MCF 10A (cell line): ENCODE measurements at regions not wholly inside any gene's neighbourhood (a gene's known extent, or its start where the extent isn't known, plus 50 kb on each side); places are given as distances from the start of the nearest gene placed in this dataset.

Source experiments
- BruUV-seq: library from RNA; stranded (reverse); fragments of 400-500 nt; replicated peaks from 2 replicates; lab custom pipeline; 2021; lab: Mats Ljungman, UMichigan
- CTCF ChIA-PET: fragments of 300-600 bp; sonication (Branson Sonifier 250); formaldehyde crosslinking; extraction: SDS; loops from one replicate; lab custom pipeline; 2021; ENCODE audit warnings: antibody characterized with exemption, inconsistent platforms; lab: Yijun Ruan, JAX
- POLR2A ChIA-PET: fragments of 300-600, 350-650 bp; sonication (Branson Sonifier 250); formaldehyde crosslinking; extraction: SDS; loops from one replicate; lab custom pipeline; 2020; ENCODE audit warnings: antibody characterized with exemption, inconsistent platforms; lab: Yijun Ruan, JAX
- DNase-seq: peaks from one replicate; pipeline ENCODE4 v3.0.0-alpha.2; 2018; ENCODE audit not compliant: unreplicated experiment
- H3K27ac Mint-ChIP-seq: one replicate; pipeline ENCODE4 v1.8.0; 2022; ENCODE audit warnings: mild to moderate bottlenecking, low read depth, mixed read lengths; ENCODE audit not compliant: unreplicated experiment
- H3K27me3 Mint-ChIP-seq: one replicate; pipeline ENCODE4 v1.8.0; 2022; ENCODE audit warnings: mixed read lengths; ENCODE audit not compliant: insufficient read depth, unreplicated experiment
- H3K36me3 Mint-ChIP-seq: one replicate; pipeline ENCODE4 v1.8.0; 2022; ENCODE audit warnings: mild to moderate bottlenecking, moderate library complexity, mixed read lengths; ENCODE audit not compliant: insufficient read depth, unreplicated experiment
- H3K4me1 Mint-ChIP-seq: one replicate; pipeline ENCODE4 v1.8.0; 2022; ENCODE audit warnings: mixed read lengths; ENCODE audit not compliant: insufficient read depth, unreplicated experiment
- H3K4me3 Mint-ChIP-seq: one replicate; pipeline ENCODE4 v1.8.0; 2022; ENCODE audit warnings: mild to moderate bottlenecking, moderate library complexity, mixed read lengths; ENCODE audit not compliant: unreplicated experiment
- H3K9me3 Mint-ChIP-seq: one replicate; pipeline ENCODE4 v1.8.0; 2022; ENCODE audit warnings: mixed read lengths; ENCODE audit not compliant: unreplicated experiment
- CTCF ChIP-seq: fragments of 200-600 bp; IDR thresholded peaks from one replicate; pipeline ENCODE4 v1.8.0; 2022; ENCODE audit warnings: antibody characterized with exemption, mild to moderate bottlenecking; ENCODE audit not compliant: unreplicated experiment
- intact Hi-C: fragments of 100-400 bp; cut with micrococcal nuclease; formaldehyde crosslinking; loops from 2 replicates; pipeline ENCODE4 v1.14.1; 2022

GRCh38 chrX:51182545-51182944 lies 150.1 kb upstream of the NUDT10 start:
- BruUV-seq: no TSS peak
- peaks cover 11% of the 10 kb centered on the region for H3K9me3 Mint-ChIP-seq
- TF ChIP-seq CTCF: no peak
- H3K27ac Mint-ChIP-seq: no peak overlapping the region
- no peak overlapping the region for H3K4me3 Mint-ChIP-seq
- H3K36me3 Mint-ChIP-seq: no peaks in the 10 kb centered on the region
- intact Hi-C loops: no loop called here
- ChIA-PET CTCF (interaction anchor here (0.6 kb wide), 1 partner anchor 153 kb away, joined by 3 read pairs; no protein-coding TSS in a partner anchor), POLR2A (no interaction called here)
- no peak for DNase-seq
- H3K27me3 Mint-ChIP-seq: peaks cover 21% of the 10 kb centered on the region
- no peaks in the 10 kb centered on the region for H3K4me1 Mint-ChIP-seq

GRCh38 chrX:51192104-51192503 lies 140.5 kb upstream of the NUDT10 start:
- peaks cover 38% of the 10 kb centered on the region for H3K9me3 Mint-ChIP-seq
- ChIA-PET CTCF (no interaction called here), POLR2A (no interaction called here)
- intact Hi-C loops: no loop called here
- TF ChIP-seq CTCF: no peak
- H3K36me3 Mint-ChIP-seq: no peaks in the 10 kb centered on the region
- BruUV-seq: no TSS peak
- DNase-seq: no peak
- no peak overlapping the region for H3K4me3 Mint-ChIP-seq
- H3K27ac Mint-ChIP-seq: no peak overlapping the region
- no peaks in the 10 kb centered on the region for H3K4me1 Mint-ChIP-seq
- peaks cover 48% of the 10 kb centered on the region for H3K27me3 Mint-ChIP-seq

GRCh38 chrX:51215266-51215665 lies 117.4 kb upstream of the NUDT10 start:
- no peaks in the 10 kb centered on the region for H3K9me3 Mint-ChIP-seq
- no TSS peak for BruUV-seq
- intact Hi-C loops: no loop called here
- H3K4me3 Mint-ChIP-seq: no peak overlapping the region
- H3K36me3 Mint-ChIP-seq: no peaks in the 10 kb centered on the region
- H3K27me3 Mint-ChIP-seq: no peaks in the 10 kb centered on the region
- H3K4me1 Mint-ChIP-seq: no peaks in the 10 kb centered on the region
- ChIA-PET POLR2A (no interaction called here), CTCF (no interaction called here)
- TF ChIP-seq CTCF: no peak
- no peak overlapping the region for H3K27ac Mint-ChIP-seq
- DNase-seq: no peak

DNA sequence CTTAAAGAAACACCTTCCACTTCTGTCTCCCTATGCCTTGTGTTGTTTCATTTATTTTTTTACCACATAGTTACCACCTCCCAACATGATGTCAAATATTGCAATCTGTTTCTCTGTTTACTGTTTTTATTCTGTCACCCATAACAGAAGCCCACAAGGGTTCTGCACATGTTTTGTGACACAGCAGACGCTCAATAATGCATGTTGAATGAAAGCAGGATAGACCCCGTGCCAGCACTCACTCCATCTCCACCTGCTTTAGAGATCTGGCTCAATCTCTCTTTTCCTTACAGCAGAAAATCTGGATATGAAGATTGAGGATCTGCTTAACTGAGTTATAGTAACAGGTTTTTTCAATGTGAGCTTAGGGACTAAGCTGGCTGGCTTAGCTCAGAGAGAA lies 116.8 kb upstream of the NUDT10 start:
- TF ChIP-seq CTCF: no peak
- intact Hi-C loops: no loop called here
- H3K27ac Mint-ChIP-seq: no peak overlapping the region
- CTCF ChIA-PET: interaction anchor here (0.8 kb wide), 1 partner anchor 771 kb away, joined by 4 read pairs; no protein-coding TSS in a partner anchor
- H3K4me1 Mint-ChIP-seq: no peaks in the 10 kb centered on the region
- H3K4me3 Mint-ChIP-seq: no peak overlapping the region
- H3K9me3 Mint-ChIP-seq: peaks cover under 1% of the 10 kb centered on the region
- H3K27me3 Mint-ChIP-seq: no peaks in the 10 kb centered on the region
- no peak for DNase-seq
- POLR2A ChIA-PET: no interaction called here
- no TSS peak for BruUV-seq
- no peaks in the 10 kb centered on the region for H3K36me3 Mint-ChIP-seq
